Liver (tissue), 3 donors: ENCODE measurements at regions not wholly inside any gene's neighbourhood (a gene's known extent, or its start where the extent isn't known, plus 50 kb on each side); places are given as distances from the start of the nearest gene placed in this dataset.

ENCODE experiments used
- CTCF ChIP-seq: fragments of 150-350 bp; IDR thresholded peaks from 2 replicates; pipeline ENCODE4 v1.5.1; 2017; ENCODE audit warnings: improper control_type of control experiment, low read depth, low read length; ENCODE audit not compliant: missing input control
- GABPA ChIP-seq, 2 donors: IDR thresholded peaks in 1 of 2; conservative IDR thresholded peaks in 1 of 2; 2 replicates each; pipeline ENCODE4 v1.6.1; 2016; ENCODE audit warnings: antibody characterized with exemption in 2 of 2, mild to moderate bottlenecking in 1 of 2, moderate library complexity in 1 of 2
- HNF4G ChIP-seq: IDR thresholded peaks from 2 replicates; pipeline ENCODE4 v1.6.1; 2016; ENCODE audit warnings: antibody characterized with exemption
- MAX ChIP-seq: IDR thresholded peaks from 2 replicates; pipeline ENCODE4 v1.6.1; 2016; ENCODE audit warnings: antibody characterized with exemption
- RAD21 ChIP-seq, 2 donors: IDR thresholded peaks; 2 replicates each; pipeline ENCODE4 v1.6.1; 2016; ENCODE audit warnings: antibody characterized with exemption in 2 of 2, mild to moderate bottlenecking in 2 of 2
- REST ChIP-seq: IDR thresholded peaks from 2 replicates; pipeline ENCODE4 v1.6.1; 2016; ENCODE audit warnings: antibody characterized with exemption, mild to moderate bottlenecking
- RXRA ChIP-seq, 2 donors: IDR thresholded peaks; 2 replicates each; pipeline ENCODE4 v1.6.1; 2017 to 2018; ENCODE audit warnings: antibody characterized with exemption in 2 of 2, mild to moderate bottlenecking in 1 of 2
- YY1 ChIP-seq: IDR thresholded peaks from 2 replicates; pipeline ENCODE4 v1.6.1; 2016; ENCODE audit warnings: antibody characterized with exemption, mild to moderate bottlenecking
- donor health status: healthy.
- donor health status: healthy.

GRCh38 chr5:93299681-93300308 is 281.2 kb downstream of the NR2F1-AS1 start:
- TF ChIP-seq HNF4G = no peak
- TF ChIP-seq GABPA (IDR thresholded peaks at IDR 0.05 in 1 of 2, conservative IDR thresholded peaks at IDR 0.05 in 1 of 2) = no peak
- no peak for TF ChIP-seq CTCF
- TF ChIP-seq RAD21 (IDR thresholded peaks at IDR 0.05) = no peak
- TF ChIP-seq YY1 = no peak
- TF ChIP-seq MAX = no peak
- TF ChIP-seq REST = no peak
- no peak for TF ChIP-seq RXRA (IDR thresholded peaks at IDR 0.05)
